ENCODE measurements at regions not wholly inside any gene's neighbourhood (a gene's known extent, or its start where the extent isn't known, plus 50 kb on each side); places are given as distances from the start of the nearest gene placed in this dataset.

DNA sequence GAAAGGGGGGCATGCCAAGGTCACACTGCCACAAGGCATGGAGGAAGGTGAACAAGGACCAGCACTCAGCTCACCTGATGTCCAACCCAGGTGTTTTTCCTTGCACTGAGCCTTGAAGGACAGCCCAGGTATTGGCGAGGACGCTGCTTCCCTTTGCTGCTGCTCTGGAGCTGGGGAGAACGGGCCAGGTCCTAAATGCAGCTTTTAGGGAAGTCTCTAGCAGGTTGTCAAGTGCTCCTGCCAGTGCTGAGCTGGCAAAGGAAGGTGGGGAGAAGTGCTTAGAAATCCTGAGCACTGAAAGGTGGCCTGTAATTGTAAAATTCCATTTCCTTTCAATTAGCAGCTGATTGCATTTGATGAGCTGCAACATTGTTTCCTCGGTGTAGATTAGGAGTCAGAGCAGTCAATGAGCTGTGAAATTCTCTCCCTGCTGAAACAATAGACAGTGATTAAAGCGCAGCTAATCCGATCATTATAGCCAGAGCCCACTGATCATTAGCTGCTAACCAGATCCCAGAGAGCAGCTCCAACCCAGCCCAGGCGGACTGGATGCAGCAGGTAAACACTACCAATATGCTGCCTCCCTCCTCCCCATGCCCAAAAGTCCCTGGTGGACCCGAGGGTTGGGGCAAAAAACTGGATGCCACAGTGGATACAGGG, 507.6 kb downstream of the INSC start:
- no peak for DNase-seq (ENCODE audit: low spot score)

DNA sequence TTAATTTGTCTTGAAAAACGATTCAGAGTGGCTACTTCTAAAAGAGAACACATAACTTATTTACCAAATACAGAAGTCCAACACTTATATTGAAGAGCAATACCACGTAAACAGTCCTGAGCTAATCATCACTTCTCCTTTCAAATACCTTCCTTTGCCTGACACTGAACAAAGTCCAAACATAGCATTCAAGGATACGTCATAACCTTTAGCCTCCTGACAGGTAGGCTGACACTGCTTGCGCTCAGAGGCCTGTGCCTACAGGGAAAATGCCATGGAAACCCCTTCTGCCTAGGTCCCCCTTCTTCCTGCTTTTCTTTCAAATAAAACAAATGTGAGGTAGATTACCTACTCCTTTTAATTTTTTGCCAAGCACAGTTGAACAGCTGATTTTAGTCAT, 510.0 kb downstream of the INSC start:
- DNase-seq (ENCODE audit: low spot score) = no peak

- DNase-seq (ENCODE audit: low spot score) = no peak
These were observed 511.0 kb downstream of the INSC start for GRCh38 chr11:15625691-15626090.

DNA sequence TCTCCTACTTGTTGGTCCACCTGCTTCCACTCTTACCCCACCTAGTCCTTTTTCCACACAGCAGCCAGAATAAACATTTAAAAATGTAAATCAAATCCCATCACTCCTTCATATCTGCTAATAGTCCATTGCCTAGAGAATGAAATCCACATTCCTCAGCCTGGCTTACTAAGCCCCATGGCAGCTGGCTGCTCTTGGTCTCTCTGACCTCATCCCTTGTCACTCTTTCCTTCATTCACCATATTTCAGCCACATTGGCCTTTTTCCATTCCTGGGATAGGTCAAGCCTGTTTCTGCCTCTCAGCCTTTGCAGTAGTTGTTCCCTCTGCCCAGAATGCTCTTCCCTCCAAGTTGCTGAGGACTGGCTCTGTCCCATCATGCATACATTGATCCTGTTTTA, 512.8 kb downstream of the INSC start:
- DNase-seq (ENCODE audit: low spot score) = peak; percentile 29

DNA sequence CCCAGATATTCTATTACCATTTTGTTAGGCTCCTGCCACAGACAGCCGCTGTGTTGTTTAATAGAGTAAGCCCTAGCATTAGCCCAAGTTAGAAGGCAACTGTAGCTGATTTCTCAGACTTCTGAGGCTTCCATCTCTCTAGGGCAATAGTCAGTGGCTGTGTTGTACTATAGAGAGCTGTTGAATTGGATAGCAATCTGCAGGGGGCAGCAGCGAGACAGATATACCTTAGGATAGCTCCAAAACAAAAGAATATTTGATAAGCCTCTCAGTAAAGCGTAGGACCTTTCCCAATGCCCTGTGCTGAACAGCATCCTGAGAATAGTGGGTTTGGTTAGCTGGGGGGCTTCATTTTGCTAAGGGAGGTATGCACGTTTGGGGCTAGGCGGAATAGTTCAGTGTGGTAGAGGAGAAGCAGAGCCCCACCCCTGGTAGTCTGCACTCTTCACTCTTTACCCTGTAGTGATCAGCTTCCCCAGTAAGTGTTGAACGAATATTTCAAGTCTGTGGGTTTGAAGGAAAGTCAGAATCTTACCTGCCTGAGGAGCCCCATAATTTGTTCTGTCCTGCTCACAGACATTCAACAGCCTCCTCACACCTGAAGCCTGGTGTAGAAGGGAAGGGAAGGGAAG, 515.1 kb downstream of the INSC start:
- DNase-seq (ENCODE audit: low spot score) = peak; percentile 9

DNA sequence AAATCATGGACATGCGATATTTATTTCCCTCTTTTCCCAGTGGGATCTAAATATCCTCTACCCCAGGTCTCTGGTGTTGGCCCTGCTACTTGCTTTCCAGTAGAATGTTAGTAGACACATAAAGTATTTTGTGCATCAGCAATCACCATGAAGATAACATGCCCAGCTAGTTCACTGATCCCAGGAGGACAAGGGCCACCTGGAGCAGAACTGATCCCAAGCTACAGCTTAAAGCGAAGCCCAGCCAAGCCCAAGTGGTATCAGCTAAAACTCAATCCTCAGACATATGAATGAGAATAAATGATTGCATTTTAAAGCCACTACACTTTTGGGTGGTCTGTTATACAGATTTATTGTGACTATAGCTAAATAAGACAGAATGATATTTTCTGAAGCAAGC, 516.2 kb downstream of the INSC start:
- DNase-seq (ENCODE audit: low spot score) = no peak

DNA sequence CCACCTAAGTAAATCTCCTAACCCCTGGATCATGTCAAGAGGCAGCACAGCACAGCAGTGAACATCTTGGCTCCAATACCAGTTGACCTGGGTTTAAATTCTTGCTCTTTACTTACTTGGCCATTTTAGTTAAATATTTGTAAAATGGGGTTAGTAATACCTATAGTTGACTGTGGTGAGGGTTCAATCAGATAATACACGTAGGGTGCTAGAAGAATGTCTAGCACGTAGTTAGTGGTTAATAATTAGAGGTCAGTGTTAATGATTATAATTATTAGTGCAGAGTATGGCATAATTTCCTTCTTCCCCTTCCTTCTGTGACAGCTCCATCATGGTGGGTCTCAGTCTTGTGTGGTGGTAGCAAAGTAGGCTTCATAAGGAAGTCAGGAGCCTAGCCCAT, 520.8 kb downstream of the INSC start:
- DNase-seq (ENCODE audit: low spot score) = no peak

- no peak for DNase-seq (ENCODE audit: low spot score)
These were observed 521.9 kb downstream of the INSC start for GRCh38 chr11:15636521-15637089.

GRCh38 chr11:15638386-15638787, 523.7 kb downstream of the INSC start:
- no peak for DNase-seq (ENCODE audit: low spot score)

DNA sequence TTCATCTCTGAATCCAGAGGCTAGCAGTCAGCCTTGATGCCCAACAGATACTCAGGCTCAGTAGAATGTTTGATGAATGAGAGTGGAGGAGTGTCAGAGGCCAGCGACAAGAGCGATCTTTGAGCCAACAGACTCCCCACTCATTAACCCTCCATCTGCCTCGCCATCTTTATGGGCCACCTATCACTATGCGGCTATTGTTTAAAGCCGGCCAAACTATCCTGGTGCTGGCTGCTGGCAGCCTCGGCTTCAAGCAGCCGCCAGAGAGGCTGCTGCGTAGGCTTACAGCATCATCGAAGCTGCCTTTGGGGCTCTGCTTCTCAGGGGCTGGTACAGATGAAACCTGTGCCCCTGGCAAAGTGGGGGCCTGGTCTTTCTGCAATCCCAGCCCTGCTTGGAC, 525.6 kb downstream of the INSC start:
- no peak for DNase-seq (ENCODE audit: low spot score)

GRCh38 chr11:15641271-15642045, 526.7 kb downstream of the INSC start:
- no peak for DNase-seq (ENCODE audit: low spot score)

DNA sequence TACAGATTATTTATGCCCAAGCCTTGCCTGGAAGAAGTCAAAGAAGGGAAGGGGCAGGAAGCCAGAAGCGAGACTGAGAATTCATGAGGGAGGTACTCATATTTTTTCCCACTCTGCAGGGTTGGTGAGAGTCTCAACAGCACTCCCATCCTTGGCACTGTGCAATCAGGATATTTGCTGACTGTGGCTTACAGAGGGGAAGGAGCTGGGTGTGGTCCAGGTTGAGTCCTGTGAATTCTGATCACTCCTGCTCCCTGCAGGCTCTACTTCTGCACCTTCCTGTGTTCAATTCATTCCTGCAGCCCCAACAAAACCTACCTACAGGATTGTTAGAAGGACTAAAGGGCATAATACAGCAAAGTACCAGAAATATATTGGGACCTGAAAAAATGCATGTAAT, 530.5 kb downstream of the INSC start:
- DNase-seq (ENCODE audit: low spot score) = no peak

DNA sequence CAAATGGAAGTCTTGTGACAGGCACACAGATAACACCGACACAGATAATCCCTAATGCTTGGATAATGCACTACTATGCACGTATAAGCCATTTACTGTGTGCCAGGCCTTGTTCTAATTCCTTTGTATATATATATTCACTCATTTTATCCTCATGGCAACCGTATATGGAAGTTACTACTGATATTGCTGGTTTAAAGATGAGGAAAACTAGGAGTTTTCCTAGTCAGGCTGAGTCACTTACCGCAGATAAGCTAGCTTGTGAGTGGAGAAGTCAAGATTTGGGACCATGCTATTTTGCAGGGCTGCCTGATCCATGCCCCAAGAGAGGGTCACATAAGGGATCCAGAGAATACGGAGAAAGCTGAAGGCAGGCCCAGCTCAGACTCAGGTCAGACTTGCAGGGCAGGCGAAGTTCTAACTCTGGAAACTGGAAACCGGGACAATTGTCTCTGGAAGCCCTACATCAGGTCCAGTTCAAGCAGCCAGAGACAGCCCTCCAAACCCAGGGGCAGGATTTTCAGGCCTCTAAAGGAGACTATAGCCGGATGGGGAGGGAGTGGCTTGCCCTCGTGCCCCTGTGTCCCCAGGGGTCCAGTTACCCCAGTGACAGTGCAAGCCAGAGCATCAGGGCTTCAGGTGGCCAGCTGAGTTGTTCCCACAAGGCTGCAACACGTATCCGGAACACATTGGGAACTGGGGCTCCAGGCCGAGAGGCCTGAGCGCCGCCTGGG, 534.8 kb downstream of the INSC start:
- no peak for DNase-seq (ENCODE audit: low spot score)

- DNase-seq (ENCODE audit: low spot score) = peak; percentile 78
These were observed 535.6 kb downstream of the INSC start for GRCh38 chr11:15650105-15650938.

- DNase-seq (ENCODE audit: low spot score) = no peak
These were observed 536.3 kb downstream of the INSC start for GRCh38 chr11:15651033-15651432.

DNA sequence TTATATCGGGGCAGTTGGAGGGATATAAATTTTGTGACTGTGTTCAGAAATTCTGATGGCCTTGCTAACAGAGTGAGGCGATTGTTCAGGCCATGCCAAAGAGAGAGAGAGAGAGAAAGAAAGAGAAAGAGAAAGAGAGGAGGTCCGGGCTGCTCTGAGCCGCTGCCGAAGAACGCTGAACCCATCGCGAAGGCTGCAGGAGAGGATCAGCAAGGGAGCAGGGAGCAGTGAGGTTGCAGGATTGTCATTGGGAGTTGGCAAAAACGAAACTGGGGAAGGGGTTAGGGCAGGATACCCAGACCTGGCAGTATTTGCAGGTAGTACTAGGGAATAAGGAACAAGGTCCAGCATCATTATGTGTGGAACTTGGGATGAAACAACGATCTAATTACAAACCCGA, 537.1 kb downstream of the INSC start:
- DNase-seq (ENCODE audit: low spot score) = no peak

DNA sequence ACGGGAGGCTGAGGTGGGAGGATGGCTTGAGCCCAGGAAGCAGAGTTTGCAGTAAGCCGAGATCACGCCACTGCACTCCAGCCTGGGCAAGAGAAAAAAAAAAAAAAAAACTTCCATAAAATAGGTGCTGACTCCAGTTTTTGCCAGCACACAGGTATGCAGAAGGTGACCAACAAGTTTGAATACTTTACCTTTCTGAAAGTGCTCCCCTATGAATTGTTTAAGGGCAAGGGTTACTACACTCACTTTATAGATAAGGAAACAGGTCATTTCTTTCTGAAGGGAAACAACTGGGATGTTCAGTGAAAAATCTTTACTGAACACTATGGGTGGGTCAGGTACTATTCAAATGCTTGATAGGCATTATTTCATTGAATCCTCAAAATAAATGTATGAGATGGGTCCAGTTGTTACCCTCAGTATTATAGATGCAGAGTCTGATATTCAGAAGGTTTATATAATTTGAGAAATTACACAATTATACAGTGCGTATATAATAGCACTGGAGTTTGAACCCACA, 538.5 kb downstream of the INSC start:
- DNase-seq (ENCODE audit: low spot score) = no peak

GRCh38 chr11:15654451-15654850, 539.7 kb downstream of the INSC start:
- no peak for DNase-seq (ENCODE audit: low spot score)

GRCh38 chr11:15655552-15655951, 540.8 kb downstream of the INSC start:
- DNase-seq (ENCODE audit: low spot score) = no peak

- DNase-seq (ENCODE audit: low spot score) = no peak
These were observed 542.5 kb downstream of the INSC start for GRCh38 chr11:15657264-15657663.

GRCh38 chr11:15660496-15660895, 545.8 kb downstream of the INSC start:
- DNase-seq (ENCODE audit: low spot score) = no peak
